PC-9 (cell line): ENCODE measurements at regions not wholly inside any gene's neighbourhood (a gene's known extent, or its start where the extent isn't known, plus 50 kb on each side); places are given as distances from the start of the nearest gene placed in this dataset.

ENCODE experiments used
- BruUV-seq: library from RNA; stranded (reverse); fragments of 400-500 nt; replicated peaks from 2 replicates; lab custom pipeline; 2021; lab: Mats Ljungman, UMichigan
- CTCF ChIA-PET: fragments of 300-600 bp; sonication (Branson Sonifier 250); formaldehyde crosslinking; loops from one replicate; lab custom pipeline; 2022; ENCODE audit warnings: antibody characterized with exemption; lab: Charles Lee
- POLR2A ChIA-PET: fragments of 300-600 bp; sonication (Branson Sonifier 250); formaldehyde crosslinking; loops from one replicate; lab custom pipeline; 2022; ENCODE audit warnings: antibody characterized with exemption; ENCODE audit not compliant: unreplicated experiment; lab: Charles Lee
- DNase-seq, 2 experiments: peaks; one replicate each; pipeline versions ENCODE4 v3.0.0 to v3.0.0-alpha.2; 2015 to 2022; ENCODE audit warnings: mixed read lengths in 1 of 2
- H2AFZ ChIP-seq: fragments of 200-600 bp; sonication (generic); 2 replicates; pipeline ENCODE4 v1.8.1; 2017; ENCODE audit warnings: antibody characterized with exemption
- H3F3A ChIP-seq: fragments of 200-600 bp; sonication (generic); 2 replicates; pipeline ENCODE4 v1.8.1; 2017; ENCODE audit warnings: antibody characterized with exemption, mild to moderate bottlenecking, low read depth; ENCODE audit not compliant: insufficient read depth
- H3K27ac ChIP-seq: fragments of 200-600 bp; sonication (generic); 2 replicates; pipeline ENCODE4 v1.6.1; 2016; ENCODE audit warnings: mixed run types
- H3K27me3 ChIP-seq: fragments of 200-600 bp; sonication (generic); 2 replicates; pipeline ENCODE4 v1.6.1; 2016; ENCODE audit warnings: low read depth, mixed run types; ENCODE audit not compliant: insufficient read depth
- H3K36me3 ChIP-seq: fragments of 200-600 bp; sonication (generic); 2 replicates; pipeline ENCODE4 v1.6.1; 2016; ENCODE audit warnings: low read depth, mixed run types
- H3K4me1 ChIP-seq: fragments of 200-600 bp; sonication (generic); replicated peaks from 2 replicates; pipeline ENCODE4 v1.6.1; 2016; ENCODE audit warnings: mixed run types; ENCODE audit not compliant: insufficient read depth
- H3K4me2 ChIP-seq: fragments of 200-600 bp; sonication (generic); 2 replicates; pipeline ENCODE4 v1.6.1; 2017; ENCODE audit warnings: mixed run types
- H3K4me3 ChIP-seq: fragments of 200-600 bp; sonication (generic); 2 replicates; pipeline ENCODE4 v1.6.1; 2016; ENCODE audit warnings: mixed run types
- H3K79me2 ChIP-seq: fragments of 200-600 bp; sonication (generic); 2 replicates; pipeline ENCODE4 v1.6.1; 2017; ENCODE audit warnings: low read depth, mixed run types
- H3K9me2 ChIP-seq: fragments of 200-600 bp; sonication (generic); 2 replicates; pipeline ENCODE4 v1.8.1; 2017; ENCODE audit warnings: mild to moderate bottlenecking; ENCODE audit not compliant: insufficient read depth
- H3K9me3 ChIP-seq: fragments of 200-600 bp; sonication (generic); 2 replicates; pipeline ENCODE4 v1.8.1; 2016; ENCODE audit warnings: low read depth; ENCODE audit not compliant: insufficient read depth
- H4K20me1 ChIP-seq: fragments of 200-600 bp; sonication (generic); 2 replicates; pipeline ENCODE4 v1.8.1; 2017; ENCODE audit not compliant: insufficient read depth
- CTCF ChIP-seq: fragments of 200-600 bp; sonication (generic); conservative IDR thresholded peaks from 2 replicates; pipeline ENCODE4 v1.6.1; 2017; ENCODE audit warnings: mixed run types, antibody characterized with exemption, mild to moderate bottlenecking, moderate library complexity
- EZH2 ChIP-seq: fragments of 200-600 bp; sonication (generic); IDR thresholded peaks from 2 replicates; pipeline ENCODE4 v1.8.0; 2017; ENCODE audit warnings: antibody characterized with exemption, low read depth
- intact Hi-C: fragments of 100-400 bp; cut with micrococcal nuclease; formaldehyde crosslinking; loops from one replicate; pipeline ENCODE4 v1.10.0; 2022; ENCODE audit not compliant: unreplicated experiment

GRCh38 chr5:89286320-89286719, 403.3 kb upstream of the MEF2C start:
- no peak for DNase-seq
- H3F3A ChIP-seq, result no peaks in the 10 kb centered on the region
- no peaks in the 10 kb centered on the region for H3K79me2 ChIP-seq
- H3K36me3 ChIP-seq, result no peaks in the 10 kb centered on the region
- no peak overlapping the region for H2AFZ ChIP-seq
- H4K20me1 ChIP-seq, result no peaks in the 10 kb centered on the region
- no peak overlapping the region for H3K27ac ChIP-seq
- ChIA-PET CTCF (no interaction called here), POLR2A (no interaction called here)
- no peaks in the 10 kb centered on the region for H3K27me3 ChIP-seq
- H3K4me3 ChIP-seq, result no peak overlapping the region
- intact Hi-C loops, result no loop called here
- H3K9me2 ChIP-seq, result no peaks in the 10 kb centered on the region; the same call in 1 of the 2 replicates
- H3K4me1 ChIP-seq, result no peaks in the 10 kb centered on the region
- no peaks in the 10 kb centered on the region for H3K9me3 ChIP-seq
- no TSS peak for BruUV-seq
- TF ChIP-seq CTCF, result no peak
- no peak for TF ChIP-seq EZH2
- H3K4me2 ChIP-seq, result no peak overlapping the region

- DNase-seq, result no peak
- Histone ChIP-seq H2AFZ (no peak overlapping the region), H3K79me2 (no peaks in the 10 kb centered on the region), H3K4me1 (no peaks in the 10 kb centered on the region), H3K4me3 (no peak overlapping the region), H3K4me2 (no peak overlapping the region), H4K20me1 (no peaks in the 10 kb centered on the region), H3K27ac (no peak overlapping the region), H3K36me3 (no peaks in the 10 kb centered on the region), H3K9me3 (no peaks in the 10 kb centered on the region), H3F3A (no peaks in the 10 kb centered on the region), H3K27me3 (no peaks in the 10 kb centered on the region), H3K9me2 (no peaks in the 10 kb centered on the region; the same call in 1 of the 2 replicates)
- no TSS peak for BruUV-seq
- ChIA-PET POLR2A (no interaction called here), CTCF (no interaction called here)
- TF ChIP-seq CTCF (no peak), EZH2 (no peak)
- intact Hi-C loops, result no loop called here
Measured at GRCh38 chr5:89283728-89284493, 400.9 kb upstream of the MEF2C start.

- POLR2A ChIA-PET, result no interaction called here
- no peak overlapping the region for H3K4me2 ChIP-seq
- no peak overlapping the region for H2AFZ ChIP-seq
Measured at GRCh38 chr5:89282554-89283510, 399.8 kb upstream of the MEF2C start.

More at GRCh38 chr5:89282554-89283510, 399.8 kb upstream of the MEF2C start:
- Histone ChIP-seq H3K4me1 (no peaks in the 10 kb centered on the region), H3K4me3 (no peak overlapping the region), H4K20me1 (no peaks in the 10 kb centered on the region), H3F3A (no peaks in the 10 kb centered on the region), H3K79me2 (no peaks in the 10 kb centered on the region), H3K27ac (no peak overlapping the region), H3K9me3 (no peaks in the 10 kb centered on the region), H3K27me3 (no peaks in the 10 kb centered on the region), H3K9me2 (no peaks in the 10 kb centered on the region; the same call in 1 of the 2 replicates), H3K36me3 (no peaks in the 10 kb centered on the region)
- BruUV-seq, result no TSS peak
- intact Hi-C loops, result no loop called here
- no peak for DNase-seq
- CTCF ChIA-PET, result no interaction called here
- TF ChIP-seq EZH2 (no peak), CTCF (no peak)
